GM19324 (cell line): ENCODE measurements at regions not wholly inside any gene's neighbourhood (a gene's known extent, or its start where the extent isn't known, plus 50 kb on each side); places are given as distances from the start of the nearest gene placed in this dataset.
"Not testable (repeated sequence)": the region's sequence is repeated elsewhere in the genome, so short reads cannot be mapped to it uniquely, and the experiment has no call there.

ENCODE experiments used
- ATAC-seq: cut with Tn5 transposase; IDR thresholded peaks from one replicate; pipeline ENCODE4 v1.9.1; 2021; ENCODE audit warnings: mild to moderate bottlenecking, moderate library complexity; ENCODE audit not compliant: unreplicated experiment, low FRiP score

DNA sequence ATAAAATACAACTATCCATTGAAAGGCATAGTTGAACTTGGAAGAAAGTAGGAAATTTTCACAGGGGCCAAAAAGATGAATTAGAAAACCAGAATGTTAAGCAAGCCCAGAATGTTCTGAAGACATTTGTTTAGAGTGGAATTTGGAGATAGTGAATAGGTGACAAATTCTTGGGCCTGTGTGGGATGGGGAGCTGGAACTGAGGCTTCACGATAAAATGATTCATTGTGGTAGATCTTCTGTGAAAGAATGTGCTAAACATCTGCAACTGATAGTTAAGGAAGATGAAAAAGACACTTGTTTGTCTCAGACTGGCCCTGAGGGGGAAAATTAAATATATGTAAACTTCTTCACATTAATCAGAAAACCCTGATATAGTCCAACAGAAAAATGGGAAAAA lies 658.9 kb downstream of the PRIM2 start:
- not testable (repeated sequence) for ATAC-seq

DNA sequence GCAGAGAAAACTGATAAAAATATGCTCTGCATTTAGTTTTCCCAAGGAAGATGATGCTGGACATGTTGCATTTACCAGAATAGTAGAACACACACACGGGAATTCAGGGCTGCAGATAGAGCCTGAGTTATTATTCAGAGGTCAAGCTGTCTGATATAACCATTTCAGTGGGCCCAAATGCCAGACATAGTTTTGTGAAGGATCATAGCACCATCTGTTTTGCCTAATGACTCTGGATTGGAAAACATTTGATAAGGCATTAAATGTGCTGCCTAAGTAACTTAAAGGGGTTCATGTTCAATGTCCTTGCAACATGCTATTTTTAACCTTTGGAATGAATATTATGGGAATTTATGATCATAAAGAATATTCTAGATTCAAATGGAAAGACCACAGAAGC lies 666.2 kb downstream of the PRIM2 start:
- not testable (repeated sequence) for ATAC-seq

GRCh38 chr6:57984575-57984974 lies 667.1 kb downstream of the PRIM2 start:
- not testable (repeated sequence) for ATAC-seq

DNA sequence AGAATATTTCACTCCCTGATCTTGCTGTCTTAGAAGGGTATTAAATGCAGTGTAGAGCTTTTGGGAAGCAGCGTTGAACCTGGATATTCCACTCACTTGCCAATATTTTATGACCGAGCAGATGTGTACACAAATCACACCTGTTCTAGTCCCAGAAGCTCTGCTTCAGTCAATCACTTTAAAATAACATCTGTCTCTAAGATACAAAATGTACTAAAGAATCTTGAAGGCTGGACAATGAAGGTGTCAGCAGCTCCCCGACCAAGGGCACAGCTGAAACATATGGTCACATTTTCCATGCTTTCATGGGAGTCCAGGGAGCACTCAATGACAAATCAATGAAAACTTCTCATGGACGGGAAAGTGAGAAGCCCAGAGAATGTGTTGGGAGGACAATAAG lies 668.3 kb downstream of the PRIM2 start:
- ATAC-seq, result not testable (repeated sequence)

DNA sequence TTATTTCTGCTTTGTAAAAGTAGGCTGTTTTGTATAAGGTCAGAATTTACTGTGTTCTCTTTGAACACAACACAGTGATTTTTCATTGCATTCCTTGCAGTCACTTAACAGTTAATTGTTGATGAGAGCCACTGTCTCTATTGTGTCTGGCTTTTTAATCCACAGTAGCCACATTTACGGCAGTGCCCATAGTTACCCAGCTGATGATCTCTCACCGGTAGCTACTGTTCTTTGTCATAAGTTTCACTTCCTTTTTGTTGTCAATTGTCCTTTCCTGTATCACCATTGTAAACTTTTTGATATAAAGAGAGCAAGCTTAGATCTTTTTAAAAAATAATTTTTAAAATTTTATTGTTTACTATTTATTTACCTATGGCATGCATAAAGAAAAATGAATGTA lies 669.2 kb downstream of the PRIM2 start:
- ATAC-seq, result peak; percentile 97

DNA sequence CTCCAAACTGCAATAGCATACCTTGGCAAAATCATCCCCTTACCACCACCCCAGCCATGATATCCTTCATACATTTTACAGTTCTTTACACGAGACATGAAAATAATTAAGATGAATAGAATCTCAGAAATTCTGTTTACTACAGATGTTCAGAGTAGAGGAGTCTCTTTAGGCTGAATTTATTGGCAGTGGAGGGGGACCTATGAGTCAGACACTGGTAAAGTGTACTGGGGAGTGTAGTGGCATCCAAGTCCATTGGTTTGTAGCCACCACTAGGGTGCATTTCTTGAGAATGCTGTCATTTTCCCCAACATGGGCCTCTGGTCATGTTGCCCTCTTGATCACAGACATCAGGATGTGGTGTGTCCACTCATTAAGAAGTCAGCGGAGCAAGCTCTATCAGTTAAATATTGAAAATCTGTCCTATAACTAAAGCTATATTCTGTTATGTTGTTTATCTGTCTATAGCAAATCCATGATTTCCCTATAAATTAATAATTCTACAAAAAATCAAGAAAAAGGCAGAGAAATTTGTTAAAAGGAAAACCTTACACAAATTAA lies 672.2 kb downstream of the PRIM2 start:
- ATAC-seq, result not testable (repeated sequence)

DNA sequence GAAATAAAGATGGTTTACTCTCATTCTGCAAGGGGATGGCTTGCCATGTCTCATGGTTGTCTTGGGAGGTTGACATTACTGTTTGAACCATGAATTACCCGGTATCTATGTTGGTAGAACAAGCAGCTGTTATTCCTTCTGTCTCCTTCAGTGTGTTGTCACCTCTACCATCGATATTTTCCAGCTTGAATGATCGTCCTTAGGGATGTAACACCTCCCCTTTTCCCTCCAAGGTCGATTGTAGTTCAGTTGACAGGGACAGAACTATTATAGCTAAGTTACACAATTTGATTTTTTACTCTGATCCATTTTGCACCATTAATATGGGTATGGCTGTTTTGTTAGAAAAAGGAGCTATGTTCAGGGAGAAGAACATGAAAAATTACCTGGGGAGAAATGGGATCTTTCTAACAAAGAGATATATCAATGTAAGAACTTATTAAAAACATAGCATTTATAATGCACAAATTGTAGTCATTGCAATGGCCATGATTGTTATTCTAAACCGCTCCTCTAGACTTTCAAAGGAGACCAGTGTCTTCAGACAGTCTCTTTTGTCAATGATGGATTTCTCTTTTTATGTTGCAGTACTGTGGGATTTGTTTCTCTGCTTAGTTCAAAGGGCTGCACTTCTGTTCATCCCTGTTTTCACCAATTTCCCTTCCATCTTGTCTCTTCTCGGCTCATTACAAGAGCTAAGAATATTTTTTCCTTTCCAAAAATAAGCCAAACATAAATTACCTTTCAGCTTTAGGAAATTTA lies 681.6 kb downstream of the PRIM2 start:
- not testable (repeated sequence) for ATAC-seq

DNA sequence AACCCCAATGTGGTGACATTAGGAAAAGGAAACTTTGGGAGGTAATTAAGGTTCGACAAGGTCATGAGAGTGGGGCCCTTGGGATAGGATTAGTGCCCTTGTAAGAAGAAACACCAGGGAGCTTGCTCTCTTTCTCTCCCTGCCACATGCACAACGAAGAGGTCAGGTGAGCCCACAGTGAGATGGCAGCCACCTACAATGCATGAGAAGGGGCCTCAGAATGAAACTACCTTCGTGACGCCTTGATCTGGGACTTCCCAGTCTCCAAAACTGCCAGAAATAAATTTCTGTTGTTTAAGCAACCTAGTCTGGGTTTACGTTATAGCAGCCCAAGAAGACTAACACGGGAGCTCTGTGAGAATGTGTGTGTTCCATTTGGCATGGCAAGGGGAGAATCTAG lies 682.8 kb downstream of the PRIM2 start:
- ATAC-seq, result not testable (repeated sequence)

GRCh38 chr6:58003417-58004167 lies 686.2 kb downstream of the PRIM2 start:
- not testable (repeated sequence) for ATAC-seq

DNA sequence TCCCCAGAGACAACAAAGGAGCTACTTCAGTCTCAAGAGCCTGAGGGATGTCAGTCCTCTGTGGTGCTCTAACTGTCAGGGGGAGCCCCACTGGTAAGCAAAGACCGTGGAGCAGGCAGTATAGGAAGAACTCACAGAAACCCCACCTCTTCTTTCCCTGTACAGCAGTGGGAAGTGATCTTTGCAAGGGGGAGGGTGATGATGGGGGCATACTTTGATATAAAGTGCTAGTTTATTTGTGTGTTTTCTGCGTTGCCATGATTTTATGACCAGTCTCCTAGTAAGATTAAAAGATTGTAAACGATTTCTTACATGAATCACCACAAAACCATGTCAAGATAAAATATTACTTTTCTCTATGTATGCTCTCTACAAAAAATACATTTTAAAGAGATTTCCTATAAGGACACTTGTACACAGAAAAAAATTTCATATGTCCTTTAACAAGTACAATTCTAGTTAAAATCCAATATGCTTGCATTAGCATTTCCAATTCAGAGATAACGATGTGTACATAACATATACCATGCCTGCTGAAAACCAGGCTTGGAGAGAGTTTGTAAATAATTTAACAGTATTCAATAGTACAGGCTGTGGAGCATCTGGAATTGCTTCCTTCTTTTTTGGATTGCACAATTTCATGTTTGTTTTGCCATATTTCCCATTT lies 690.0 kb downstream of the PRIM2 start:
- not testable (repeated sequence) for ATAC-seq

GRCh38 chr6:58008001-58008335 lies 690.5 kb downstream of the PRIM2 start:
- not testable (repeated sequence) for ATAC-seq

- ATAC-seq, result not testable (repeated sequence)
Measured at GRCh38 chr6:58011954-58012600, 694.6 kb downstream of the PRIM2 start.

DNA sequence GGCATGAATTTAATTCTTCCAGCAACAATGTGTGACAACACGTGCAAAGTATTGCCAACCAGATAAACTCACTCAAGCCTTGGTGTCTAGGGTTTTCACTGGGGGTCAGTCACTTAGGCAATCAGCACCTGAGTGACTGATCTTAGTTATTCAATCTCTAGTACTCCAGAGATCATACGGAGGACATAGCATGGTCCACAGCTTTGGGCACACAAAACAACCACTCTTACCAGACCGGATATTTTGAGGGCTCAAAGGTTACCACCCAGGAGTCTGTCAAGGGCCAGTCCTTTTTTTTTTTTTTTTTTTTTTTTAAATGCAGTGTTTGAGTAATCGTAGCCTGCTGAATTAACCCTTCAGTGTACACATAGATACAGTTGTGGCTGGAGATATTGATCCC lies 699.2 kb downstream of the PRIM2 start:
- ATAC-seq, result not testable (repeated sequence)

DNA sequence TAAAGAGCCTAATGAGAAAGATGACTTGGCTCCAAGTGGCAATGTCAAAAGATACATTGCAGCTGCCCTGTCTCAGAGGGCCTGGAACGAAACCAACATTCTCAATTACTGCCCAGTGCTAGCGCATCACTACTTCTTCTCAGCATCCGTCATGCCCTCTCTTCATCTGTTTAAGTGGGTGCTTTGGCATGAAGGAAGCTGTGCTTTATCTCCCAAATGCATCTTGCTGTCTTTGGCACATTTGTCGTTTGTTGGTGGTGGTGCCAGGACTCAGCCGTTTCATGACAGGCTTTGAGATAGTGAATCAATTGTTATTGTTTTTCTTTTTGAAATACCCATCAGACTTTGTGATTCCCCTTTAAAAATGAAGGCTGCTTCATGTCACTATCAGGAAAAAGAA lies 710.8 kb downstream of the PRIM2 start:
- not testable (repeated sequence) for ATAC-seq

DNA sequence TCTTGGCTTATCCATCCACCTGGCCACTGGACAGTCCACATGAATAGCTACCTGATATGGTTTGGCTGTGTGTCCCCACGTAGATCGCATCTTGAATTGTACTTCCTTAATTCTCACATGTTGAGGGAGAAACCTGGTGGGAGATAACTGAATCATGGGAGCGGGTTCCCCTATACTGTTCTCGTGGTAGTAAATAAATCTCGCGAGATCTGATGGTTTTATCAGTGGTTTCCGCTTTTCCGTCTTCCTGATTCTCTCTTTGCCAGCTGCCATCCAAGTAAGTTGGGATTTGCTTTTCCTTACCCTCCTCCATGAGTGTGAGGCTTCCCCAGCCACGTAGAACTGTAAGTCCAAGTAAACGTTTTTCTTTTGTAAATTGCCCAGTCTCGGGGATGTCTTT lies 720.8 kb downstream of the PRIM2 start:
- ATAC-seq, result not testable (repeated sequence)

GRCh38 chr6:58046584-58046983 lies 729.2 kb downstream of the PRIM2 start:
- ATAC-seq, result not testable (repeated sequence)

DNA sequence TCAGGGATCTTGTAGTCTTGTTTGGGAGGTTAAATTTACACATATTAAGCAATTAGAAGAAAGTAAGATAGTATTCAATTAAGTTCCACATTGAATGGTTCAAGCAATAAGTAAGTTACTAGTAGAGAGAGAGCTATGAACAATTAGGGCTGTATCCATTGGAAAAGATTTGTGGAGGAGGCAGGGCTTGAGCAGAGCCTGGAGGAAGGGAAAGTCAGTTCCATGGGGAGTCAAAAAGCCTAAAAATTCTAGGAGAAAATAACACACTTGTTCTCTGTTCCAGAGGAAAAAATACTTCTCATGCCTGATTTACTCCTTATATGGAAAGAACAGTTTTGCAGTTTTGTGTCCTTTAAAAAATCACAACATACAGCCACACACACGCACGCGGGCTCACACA lies 730.0 kb downstream of the PRIM2 start:
- ATAC-seq, result not testable (repeated sequence)

DNA sequence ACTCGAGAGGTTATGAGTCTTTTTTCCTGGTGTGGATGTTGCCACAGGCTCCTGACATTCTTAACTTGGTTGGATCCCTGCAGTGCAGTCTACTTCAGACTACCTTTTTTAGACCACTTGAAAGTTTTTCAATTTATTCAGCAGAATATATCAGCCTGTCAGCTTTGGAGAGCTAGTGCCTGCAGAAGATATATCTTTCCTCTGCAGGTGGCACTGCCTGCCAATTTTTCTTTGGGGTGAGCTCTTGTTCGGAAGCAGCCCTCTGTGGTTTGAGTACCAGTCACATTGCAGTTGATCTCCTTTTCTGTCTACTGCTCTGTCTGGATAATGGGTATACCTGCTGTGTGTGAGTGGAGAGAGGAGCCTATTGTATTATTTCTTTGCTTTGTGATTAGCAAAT lies 730.4 kb downstream of the PRIM2 start:
- ATAC-seq, result not testable (repeated sequence)

DNA sequence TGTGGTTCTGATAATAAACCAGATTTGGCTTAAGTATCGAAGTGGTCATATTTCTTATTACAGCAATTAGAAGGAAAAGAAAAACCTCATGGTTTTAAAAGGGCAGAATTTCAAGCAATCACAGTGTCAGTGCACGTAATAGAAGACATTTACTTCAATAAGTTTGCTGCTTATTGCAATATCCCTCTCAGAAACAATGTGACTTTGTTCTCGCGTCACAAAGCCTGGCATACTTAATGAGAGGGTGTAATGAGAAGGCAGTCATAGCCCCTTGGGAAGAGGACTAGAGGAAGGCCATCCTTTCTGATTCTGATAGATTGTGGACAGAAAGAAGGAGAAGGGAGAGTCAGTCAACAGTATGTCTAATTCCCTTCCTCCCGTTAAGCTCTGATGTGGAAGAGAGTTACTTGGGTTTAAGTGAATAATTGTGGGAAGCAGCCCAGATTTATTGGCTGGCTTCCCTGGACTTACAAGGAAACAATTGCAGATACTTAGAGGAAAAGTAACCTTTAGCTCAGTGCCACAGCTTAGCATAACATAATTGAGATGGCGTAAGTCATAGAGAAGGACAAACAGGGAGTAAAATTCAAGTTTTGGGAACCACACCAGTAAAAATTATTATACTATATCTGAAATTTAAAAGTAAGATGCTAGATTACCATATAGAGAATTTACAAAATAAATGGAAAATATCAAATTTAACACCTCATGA lies 738.2 kb downstream of the PRIM2 start:
- not testable (repeated sequence) for ATAC-seq

- ATAC-seq, result not testable (repeated sequence)
Measured at GRCh38 chr6:58059701-58060100, 742.3 kb downstream of the PRIM2 start.
